H1 (cell line): ENCODE measurements at regions not wholly inside any gene's neighbourhood (a gene's known extent, or its start where the extent isn't known, plus 50 kb on each side); places are given as distances from the start of the nearest gene placed in this dataset.

Source experiments
- CHD2 ChIP-seq: IDR thresholded peaks from 2 replicates; pipeline ENCODE4 v1.6.1; 2012; ENCODE audit warnings: low read length, improper control_type of control experiment
- GTF2F1 ChIP-seq: IDR thresholded peaks from 2 replicates; pipeline ENCODE4 v1.6.1; 2012; ENCODE audit warnings: low read depth, low read length, improper control_type of control experiment, borderline replicate concordance
- POLR2A ChIP-seq, 2 experiments: IDR thresholded peaks; 1 replicate in 1 of 2; 2 replicates in 1 of 2; pipeline ENCODE4 v1.6.1; 2011; ENCODE audit warnings: low read depth in 2 of 2, low read length in 2 of 2, mild to moderate bottlenecking in 2 of 2; ENCODE audit errors: control extremely low read depth in 1 of 2

- TF ChIP-seq GTF2F1, result no peak
- no peak for TF ChIP-seq POLR2A (IDR thresholded peaks at IDR 0.05; ENCODE audit: control extremely low read depth in 1 of 2, low read depth in 2 of 2, low read length in 2 of 2)
- no peak for TF ChIP-seq CHD2
Measured at GRCh38 chr5:107129051-107129450, 541.7 kb downstream of the EFNA5 start.
